Duodenal mucosa (tissue), 2 donors: ENCODE measurements at regions not wholly inside any gene's neighbourhood (a gene's known extent, or its start where the extent isn't known, plus 50 kb on each side); places are given as distances from the start of the nearest gene placed in this dataset.
A peak's percentile ranks its signal among the peaks of the same experiment; 100 is the strongest.

Experiments
- H3K27ac ChIP-seq: one replicate; pipeline ENCODE4 v1.7.0; 2013; ENCODE audit warnings: low read depth, low read length
- H3K27me3 ChIP-seq, 2 donors: one replicate each; pipeline ENCODE4 v1.7.0; 2013; ENCODE audit warnings: low read length in 2 of 2, control low read depth in 1 of 2; ENCODE audit not compliant: insufficient read depth in 2 of 2, control insufficient read depth in 1 of 2
- H3K36me3 ChIP-seq, 2 donors: one replicate each; pipeline ENCODE4 v1.7.0; 2013; ENCODE audit warnings: low read length in 2 of 2, control low read depth in 1 of 2; ENCODE audit not compliant: insufficient read depth in 2 of 2, control insufficient read depth in 1 of 2
- H3K4me1 ChIP-seq, 2 donors: one replicate each; pipeline ENCODE4 v1.7.0; 2013; ENCODE audit warnings: low read length in 2 of 2, control low read depth in 1 of 2; ENCODE audit not compliant: insufficient read depth in 2 of 2, control insufficient read depth in 1 of 2
- H3K4me3 ChIP-seq, 2 donors: one replicate each; pipeline ENCODE4 v1.7.0; 2013; ENCODE audit warnings: low read length in 2 of 2, low read depth in 1 of 2
- H3K9ac ChIP-seq, 2 donors: one replicate each; pipeline ENCODE4 v1.7.0; 2013; ENCODE audit warnings: low read length in 2 of 2, low read depth in 1 of 2
- H3K9me3 ChIP-seq, 2 donors: one replicate each; pipeline ENCODE4 v1.7.0; 2013; ENCODE audit warnings: low read length in 2 of 2, control low read depth in 1 of 2; ENCODE audit not compliant: control insufficient read depth in 1 of 2

DNA sequence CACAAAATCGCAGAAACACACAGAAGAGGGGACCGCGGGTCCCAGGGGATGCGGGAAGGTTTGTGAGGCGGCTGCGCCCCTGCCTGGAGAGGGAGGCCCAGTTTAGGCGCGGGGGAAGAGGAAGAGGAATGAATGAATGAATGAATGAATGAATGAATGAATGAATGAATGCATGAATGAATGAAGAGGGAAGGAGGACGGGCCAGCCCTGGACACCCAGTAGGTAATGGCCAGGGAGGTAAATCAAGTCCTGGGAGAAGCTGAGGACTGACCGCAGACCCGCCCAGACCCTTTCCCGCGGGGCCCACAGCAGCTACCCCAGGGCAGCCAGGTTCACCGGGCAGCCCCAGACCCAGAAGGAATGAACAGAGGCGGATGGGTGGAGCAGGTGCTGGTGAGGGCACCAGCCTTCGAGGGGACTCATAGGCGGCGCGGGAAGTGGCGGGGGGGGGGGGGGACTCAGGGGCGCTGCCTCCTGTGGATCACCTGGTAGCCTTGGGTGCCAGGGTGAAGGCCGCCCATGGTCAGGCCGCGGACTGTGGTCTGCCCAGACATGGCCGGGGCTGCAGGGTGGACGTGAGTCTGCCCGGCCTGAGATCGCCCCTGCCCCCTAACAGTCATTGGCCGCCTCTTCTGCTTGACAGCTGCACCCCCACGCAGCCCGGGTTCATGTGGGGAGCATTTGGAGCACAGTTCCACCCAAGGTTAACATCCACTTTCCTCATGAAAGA lies 192.0 kb upstream of the PDE10A start:
- no peak overlapping the region for H3K9ac ChIP-seq
- H3K27me3 ChIP-seq = peaks cover 9 to 25% of the 10 kb centered on the region in 2 donors
- no peak overlapping the region for H3K27ac ChIP-seq
- H3K4me3 ChIP-seq = no peak overlapping the region
- no peaks in the 10 kb centered on the region for H3K4me1 ChIP-seq
- no peaks in the 10 kb centered on the region for H3K9me3 ChIP-seq
- H3K36me3 ChIP-seq = no peaks in the 10 kb centered on the region

DNA sequence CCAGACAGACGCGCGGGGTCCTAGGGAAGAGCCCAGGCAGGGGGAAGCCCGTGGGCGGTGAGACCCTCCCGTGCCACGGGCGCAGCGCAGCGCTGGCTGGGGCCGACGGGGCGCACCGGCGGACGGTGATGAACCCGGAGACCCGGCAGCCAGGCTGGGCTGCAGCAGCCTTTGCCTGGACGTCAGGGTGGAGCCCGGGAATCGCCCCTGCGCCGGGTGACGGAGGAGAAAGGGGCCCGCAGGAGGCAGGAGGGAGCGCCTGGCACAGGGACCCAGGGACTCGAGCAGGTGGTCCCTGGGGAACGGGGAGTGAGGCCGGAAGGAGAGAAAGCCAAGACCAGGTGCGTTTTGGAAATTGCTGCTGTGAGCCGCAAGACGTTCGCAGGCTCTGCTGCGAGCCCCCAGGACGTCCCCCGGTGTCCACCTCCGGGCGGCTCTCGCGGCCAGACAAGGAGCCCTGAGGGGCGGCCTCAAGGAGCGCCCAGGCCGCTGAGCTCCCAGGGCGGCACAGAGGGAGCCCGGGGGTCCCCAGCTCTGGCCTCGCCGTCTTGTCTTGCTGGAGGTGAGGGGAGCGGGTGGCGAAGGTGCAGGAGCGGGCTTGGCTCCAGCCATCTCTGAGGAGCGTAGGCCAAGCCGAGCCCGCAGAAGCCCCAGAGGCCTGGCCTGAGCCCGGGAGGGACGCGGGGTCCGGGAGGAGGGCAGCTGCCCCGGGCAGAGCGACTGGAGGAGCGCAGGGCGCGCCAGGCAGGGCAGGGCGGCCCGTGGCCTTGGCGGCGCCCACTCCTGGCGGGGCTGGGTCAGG lies 191.2 kb upstream of the PDE10A start:
- no peak overlapping the region for H3K9ac ChIP-seq
- peaks cover 9 to 28% of the 10 kb centered on the region in 2 donors for H3K27me3 ChIP-seq
- H3K4me1 ChIP-seq = no peaks in the 10 kb centered on the region
- no peak overlapping the region for H3K4me3 ChIP-seq
- H3K36me3 ChIP-seq = no peaks in the 10 kb centered on the region
- H3K27ac ChIP-seq = no peak overlapping the region
- no peaks in the 10 kb centered on the region for H3K9me3 ChIP-seq

DNA sequence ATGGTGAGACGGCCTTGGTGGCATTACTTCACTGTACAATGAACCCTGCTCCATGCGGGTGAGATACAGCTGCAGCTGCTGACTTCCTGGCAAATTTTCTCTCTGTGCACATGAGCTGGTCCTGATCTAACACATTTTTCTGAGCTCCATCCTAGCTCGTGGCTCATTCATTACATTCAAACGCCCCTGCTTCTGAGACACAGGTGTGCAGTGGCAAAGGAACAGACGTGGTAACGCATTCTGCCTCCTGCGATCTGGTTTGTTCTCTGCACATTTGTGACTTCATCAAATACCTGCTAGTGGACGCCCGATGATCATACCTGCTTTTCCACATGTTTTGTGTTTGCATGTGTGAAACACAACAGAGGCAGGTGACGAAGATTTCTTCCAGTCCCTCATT lies 189.6 kb upstream of the PDE10A start:
- peaks cover 9 to 22% of the 10 kb centered on the region in 2 donors for H3K27me3 ChIP-seq

DNA sequence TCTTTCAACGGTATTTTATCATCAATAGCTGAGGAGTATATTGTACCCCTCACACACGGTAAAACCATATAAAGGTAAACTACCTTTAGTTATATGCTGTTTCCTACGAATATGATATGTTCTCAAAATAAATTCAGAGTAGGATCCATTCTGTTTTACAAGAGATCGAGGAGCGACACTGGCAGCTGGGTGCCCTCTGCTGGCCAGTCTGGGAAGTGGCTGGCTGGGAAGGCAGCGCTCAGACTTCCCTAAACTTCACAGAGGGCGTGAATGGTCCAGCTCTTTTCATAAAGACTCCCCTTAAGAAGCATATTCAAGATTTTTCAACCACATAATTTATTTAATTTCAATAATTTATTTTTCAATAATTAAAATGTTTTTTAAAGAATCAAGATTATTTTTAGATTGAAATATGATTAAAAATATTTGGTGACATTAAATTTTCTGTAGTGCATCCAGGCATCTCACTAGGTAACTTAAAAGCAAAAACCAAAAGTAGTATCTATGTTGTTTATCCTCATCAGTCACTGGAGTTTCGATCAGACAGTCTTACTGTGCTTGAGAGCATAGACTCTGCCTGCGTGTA lies 187.5 kb upstream of the PDE10A start:
- Histone ChIP-seq H3K27me3 (peaks cover 9 to 25% of the 10 kb centered on the region in 2 donors), H3K36me3 (no peaks in the 10 kb centered on the region), H3K9ac (no peak overlapping the region), H3K4me3 (no peak overlapping the region), H3K27ac (no peak overlapping the region), H3K4me1 (peaks cover 11 to 17% of the 10 kb centered on the region in 2 donors), H3K9me3 (no peaks in the 10 kb centered on the region)

More for the DNA sequence above, 189.6 kb upstream of the PDE10A start:
- H3K9me3 ChIP-seq = no peaks in the 10 kb centered on the region
- no peaks in the 10 kb centered on the region for H3K36me3 ChIP-seq
- no peak overlapping the region for H3K4me3 ChIP-seq
- H3K9ac ChIP-seq = no peak overlapping the region
- no peak overlapping the region for H3K27ac ChIP-seq
- peaks cover 2 to 4% of the 10 kb centered on the region in 2 donors for H3K4me1 ChIP-seq

DNA sequence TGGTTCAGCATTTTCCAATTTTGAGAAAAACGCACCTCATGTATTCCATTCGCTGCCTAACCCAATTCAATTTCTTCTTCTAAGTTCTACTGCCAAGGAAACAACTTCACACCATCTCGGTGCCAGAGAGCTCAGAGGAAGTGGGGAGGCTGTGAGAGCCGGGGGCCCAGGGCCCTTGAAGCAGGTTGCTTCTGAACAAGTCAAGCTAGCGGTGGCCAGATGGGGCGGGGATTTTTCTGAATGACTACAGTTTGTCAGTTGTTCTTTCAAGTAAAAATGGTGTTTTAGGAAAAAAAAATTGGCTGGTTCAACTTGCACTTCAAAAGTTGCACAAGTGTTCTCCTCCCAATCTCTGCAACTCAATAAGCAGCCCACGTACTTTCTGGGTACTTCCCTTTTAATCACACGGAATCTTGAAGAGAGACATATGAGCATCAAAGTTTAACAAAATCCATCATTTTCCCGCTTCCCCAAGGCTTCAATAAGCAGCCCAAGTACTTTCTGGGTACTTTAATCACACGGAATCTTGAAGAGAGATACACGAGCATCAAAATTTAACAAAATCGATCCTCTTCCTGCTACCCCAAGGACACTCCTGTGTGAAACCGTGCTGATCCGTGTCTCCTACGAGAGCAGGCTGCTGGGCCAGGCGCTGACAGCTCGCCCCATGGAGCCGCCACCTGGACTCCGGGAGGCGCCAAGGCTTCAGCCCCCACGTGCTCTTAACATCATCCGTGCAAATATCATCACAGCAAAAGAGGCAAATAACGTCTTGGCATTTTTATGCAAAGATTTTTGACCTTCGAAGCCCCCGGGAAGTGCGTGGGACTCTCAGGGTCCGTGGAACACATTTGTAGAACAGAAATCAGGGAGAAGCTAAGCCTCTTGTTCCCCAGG lies 186.7 kb upstream of the PDE10A start:
- peaks cover 10 to 25% of the 10 kb centered on the region in 2 donors for H3K27me3 ChIP-seq
- no peaks in the 10 kb centered on the region for H3K36me3 ChIP-seq
- H3K27ac ChIP-seq = no peak overlapping the region
- no peaks in the 10 kb centered on the region for H3K9me3 ChIP-seq
- H3K4me3 ChIP-seq = no peak overlapping the region
- peaks cover 11 to 20% of the 10 kb centered on the region in 2 donors for H3K4me1 ChIP-seq
- H3K9ac ChIP-seq = no peak overlapping the region

DNA sequence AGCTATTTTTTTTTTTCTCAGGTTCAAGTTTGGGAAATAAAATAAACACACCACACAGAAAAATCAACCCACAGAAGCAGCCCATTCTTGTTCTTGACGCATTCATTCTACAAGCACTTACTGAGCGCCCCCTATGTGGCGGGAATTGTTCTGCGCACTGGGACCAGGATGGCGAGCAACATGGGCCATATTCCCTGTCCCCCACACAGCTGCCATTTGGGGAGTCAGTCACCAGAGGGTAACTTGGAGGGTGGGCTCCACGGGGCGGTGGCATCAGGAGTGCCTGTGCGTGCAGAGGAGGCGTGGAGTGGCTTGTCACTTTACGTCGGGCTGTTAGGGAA lies 185.0 kb upstream of the PDE10A start:
- H3K27ac ChIP-seq = no peak overlapping the region
- H3K36me3 ChIP-seq = no peaks in the 10 kb centered on the region
- peaks cover 18 to 27% of the 10 kb centered on the region in 2 donors for H3K4me1 ChIP-seq
- H3K27me3 ChIP-seq = peaks cover 4 to 16% of the 10 kb centered on the region in 2 donors
- no peaks in the 10 kb centered on the region for H3K9me3 ChIP-seq
- H3K4me3 ChIP-seq = no peak overlapping the region
- no peak overlapping the region for H3K9ac ChIP-seq

DNA sequence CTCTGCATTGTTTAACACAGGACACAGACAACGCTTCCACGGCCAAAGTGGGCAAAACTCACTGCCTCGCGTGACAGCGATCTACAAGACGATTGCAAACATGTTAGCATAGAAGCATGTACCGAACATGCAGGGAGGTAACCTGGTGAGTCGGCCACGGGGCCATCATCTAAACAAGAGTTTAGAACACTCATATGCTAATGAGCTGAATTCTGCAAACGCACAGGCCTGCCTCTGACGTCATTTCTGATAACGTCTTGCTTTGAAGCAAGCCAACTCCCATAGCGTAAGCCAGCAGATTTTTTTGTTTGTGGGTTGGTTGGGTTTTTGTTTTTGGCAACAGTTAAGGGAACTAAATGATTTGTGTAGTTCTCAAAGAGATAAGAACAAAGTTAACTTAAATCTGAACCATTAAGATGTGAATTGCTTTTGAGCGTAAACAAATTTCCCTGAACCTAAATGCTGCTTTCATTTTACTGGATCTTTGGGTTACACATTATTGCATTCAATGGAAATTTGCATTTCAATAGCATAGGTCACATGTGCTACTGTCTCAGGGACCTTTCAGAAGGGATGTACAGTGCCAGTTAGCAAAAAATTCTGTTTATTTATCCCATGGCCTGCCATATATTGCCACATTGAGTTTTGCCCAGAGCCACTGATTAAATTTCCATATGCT lies 184.5 kb upstream of the PDE10A start:
- Histone ChIP-seq H3K9ac (peak overlapping the region; percentile 12 to 30), H3K4me3 (peak overlapping the region; percentile 61 to 63), H3K9me3 (no peaks in the 10 kb centered on the region), H3K27me3 (peaks cover 4 to 11% of the 10 kb centered on the region in 2 donors), H3K4me1 (peaks cover 21 to 32% of the 10 kb centered on the region in 2 donors), H3K36me3 (no peaks in the 10 kb centered on the region), H3K27ac (no peak overlapping the region)

DNA sequence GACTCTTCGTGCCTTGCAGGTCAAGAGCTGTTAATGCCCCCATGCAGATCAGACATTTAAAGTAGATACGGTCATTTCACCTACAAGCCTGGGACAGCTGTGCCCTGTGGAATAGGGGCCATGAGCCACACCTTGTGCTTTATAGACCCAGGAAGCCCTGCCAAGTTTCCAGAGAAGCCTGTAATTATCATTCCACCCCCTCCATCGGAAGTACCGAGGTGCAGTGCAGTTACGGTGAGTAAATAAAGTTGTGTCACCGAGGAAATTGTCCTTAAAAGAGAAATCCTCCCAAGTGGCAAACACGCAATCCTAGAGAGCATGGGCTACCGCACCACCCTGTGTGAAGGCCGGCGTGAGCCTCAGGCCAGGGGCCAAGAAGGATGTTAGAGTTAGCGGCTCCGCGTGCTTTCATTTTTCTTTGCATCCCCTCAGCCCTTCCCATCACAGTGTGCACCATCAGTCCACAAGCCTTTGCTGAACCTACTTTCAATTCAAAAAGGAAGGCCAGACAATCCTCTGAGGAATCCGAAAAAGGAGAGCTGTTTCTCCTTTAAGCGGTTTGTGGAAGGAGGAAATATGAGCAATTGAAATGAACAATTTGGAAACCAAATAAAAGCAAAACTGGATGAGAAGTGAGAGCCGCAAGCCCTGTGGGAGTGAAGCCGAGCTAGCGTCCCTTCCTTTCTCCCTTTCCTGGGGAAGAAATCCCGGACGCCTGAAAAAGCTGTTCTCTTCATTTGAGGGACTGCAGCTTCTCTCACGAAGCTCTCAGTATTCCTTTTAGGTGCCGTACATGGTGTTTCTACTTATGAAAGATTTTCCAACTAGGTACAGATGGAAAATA lies 183.3 kb upstream of the PDE10A start:
- Histone ChIP-seq H3K27ac (no peak overlapping the region), H3K4me3 (peak overlapping the region; percentile 61 to 63), H3K4me1 (peaks cover 23 to 33% of the 10 kb centered on the region in 2 donors), H3K9me3 (no peaks in the 10 kb centered on the region), H3K36me3 (no peaks in the 10 kb centered on the region), H3K27me3 (peaks cover 4 to 5% of the 10 kb centered on the region in 2 donors), H3K9ac (peak overlapping the region; percentile 8 to 12)

DNA sequence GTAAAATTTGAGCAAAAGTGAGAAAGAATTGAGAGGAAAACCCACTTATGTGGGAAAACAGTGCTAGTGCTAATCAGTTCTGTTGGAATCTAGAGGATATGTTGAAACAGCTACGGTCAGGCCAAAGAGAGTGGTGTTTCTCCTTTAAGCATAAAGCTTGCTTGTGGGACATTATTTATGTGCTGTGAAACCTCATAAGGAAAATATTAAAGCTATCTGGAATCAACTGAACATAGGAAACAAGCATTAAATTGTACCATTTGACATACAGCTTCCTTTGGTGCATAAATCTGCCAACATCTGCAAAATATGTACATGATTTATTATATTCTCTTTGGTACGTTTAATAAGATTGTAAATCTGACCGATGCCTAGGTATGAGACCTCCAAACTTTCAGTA lies 182.5 kb upstream of the PDE10A start:
- H3K27me3 ChIP-seq = peaks cover 4 to 5% of the 10 kb centered on the region in 2 donors
- no peaks in the 10 kb centered on the region for H3K36me3 ChIP-seq
- H3K27ac ChIP-seq = no peak overlapping the region
- no peak overlapping the region for H3K9ac ChIP-seq
- no peaks in the 10 kb centered on the region for H3K9me3 ChIP-seq
- peak overlapping the region in 1 of 2 donors; percentile 61 for H3K4me3 ChIP-seq
- H3K4me1 ChIP-seq = peaks cover 23 to 33% of the 10 kb centered on the region in 2 donors
